HCT116 (cell line): ENCODE measurements at regions not wholly inside any gene's neighbourhood (a gene's known extent, or its start where the extent isn't known, plus 50 kb on each side); places are given as distances from the start of the nearest gene placed in this dataset.

Source experiments
- ATAC-seq: fragments of 200-7000 bp; cut with Tn5 transposase; 2 replicates; pipeline ENCODE4 v1.9.1; 2020; ENCODE audit warnings: mild to moderate bottlenecking, moderate library complexity
- BruUV-seq: library from RNA; stranded (reverse); fragments of 400-500 nt; replicated peaks from 2 replicates; lab custom pipeline; 2021; lab: Mats Ljungman, UMichigan
- CTCF ChIA-PET: fragments of 300-600 bp; sonication (Branson Sonifier 250); formaldehyde crosslinking; loops from one replicate; lab custom pipeline; 2021; ENCODE audit warnings: antibody characterized with exemption; lab: Charles Lee
- POLR2A ChIA-PET: fragments of 300-600, 350-600 bp; sonication (Branson Sonifier 250); formaldehyde crosslinking; loops from one replicate; lab custom pipeline; 2021; ENCODE audit warnings: antibody characterized with exemption; lab: Charles Lee
- RAD21 ChIA-PET, 2 experiments: fragments of 300-600 bp; sonication (Branson Sonifier 250); formaldehyde crosslinking; loops; one replicate each; lab custom pipeline; 2023; ENCODE audit warnings: low total read pairs in 2 of 2; ENCODE audit not compliant: uncharacterized antibody in 2 of 2, unreplicated experiment in 2 of 2, low non-redundant PET in 1 of 2; lab: Charles Lee
- DNase-seq: peaks from one replicate; pipeline ENCODE4 v3.0.0-alpha.2; 2010; ENCODE audit warnings: low read depth, low spot score
- H2AFZ ChIP-seq: fragments of 200-600 bp; shearing (Covaris generic), sonication (generic); 2 replicates; pipeline ENCODE4 v1.6.1; 2017; ENCODE audit warnings: low read depth, mixed run types, mixed read lengths, antibody characterized with exemption, low read length; ENCODE audit not compliant: poor library complexity, severe bottlenecking
- H3K27ac ChIP-seq: 2 replicates; pipeline ENCODE4 v1.5.1; 2012; ENCODE audit warnings: low read depth, low read length
- H3K27me3 ChIP-seq: fragments of 200-600 bp; sonication (generic); 2 replicates; pipeline ENCODE4 v1.6.1; 2016; ENCODE audit warnings: mixed run types, low read length, mixed read lengths; ENCODE audit not compliant: insufficient read depth
- H3K36me3 ChIP-seq, 2 experiments: fragments of 200-500 bp in 1 of 2; fragments of 200-600 bp in 1 of 2; sonication (Bioruptor generic) in 1 of 2; sonication (generic) in 1 of 2; 2 replicates each; pipeline versions ENCODE4 v1.5.1 to v1.6.1; 2014 to 2016; ENCODE audit warnings: low read length in 2 of 2, inconsistent platforms in 1 of 2, mixed read lengths in 1 of 2, mixed run types in 1 of 2; ENCODE audit not compliant: insufficient read depth in 2 of 2, control insufficient read depth in 1 of 2
- H3K4me1 ChIP-seq, 2 experiments: fragments of 200-600 bp in 1 of 2; sonication (generic) in 1 of 2; 2 replicates each; pipeline versions ENCODE4 v1.5.1 to v1.6.1; 2012 to 2017; ENCODE audit warnings: low read length in 2 of 2, inconsistent platforms in 1 of 2, mild to moderate bottlenecking in 1 of 2, mixed read lengths in 1 of 2, mixed run types in 1 of 2, moderate library complexity in 1 of 2; ENCODE audit not compliant: insufficient read depth in 2 of 2, control insufficient read depth in 1 of 2
- H3K4me2 ChIP-seq: fragments of 200-600 bp; sonication (generic); 2 replicates; pipeline ENCODE4 v1.6.1; 2017; ENCODE audit warnings: mixed run types, low read length, mixed read lengths
- H3K4me3 ChIP-seq, 2 experiments: fragments of 200-600 bp in 1 of 2; sonication (generic) in 1 of 2; replicated peaks in 1 of 2; 2 replicates each; pipeline ENCODE4 v1.5.1; 2011 to 2016; ENCODE audit warnings: low read length in 2 of 2, control low read depth in 1 of 2, low read depth in 1 of 2, mild to moderate bottlenecking in 1 of 2, mixed read lengths in 1 of 2, mixed run types in 1 of 2
- H3K79me2 ChIP-seq: fragments of 200-600 bp; sonication (generic); 2 replicates; pipeline ENCODE4 v1.6.1; 2017; ENCODE audit warnings: mild to moderate bottlenecking, mixed run types, low read length, moderate library complexity, mixed read lengths; ENCODE audit not compliant: insufficient read depth
- H3K9ac ChIP-seq: fragments of 200-600 bp; sonication (generic); 2 replicates; pipeline ENCODE4 v1.6.1; 2016; ENCODE audit warnings: low read length, mixed read lengths
- H3K9me2 ChIP-seq: fragments of 200-600 bp; sonication (generic), shearing (Covaris generic); 2 replicates; pipeline ENCODE4 v1.6.1; 2017; ENCODE audit warnings: mixed run types, mild to moderate bottlenecking, moderate library complexity; ENCODE audit not compliant: insufficient read depth
- H3K9me3 ChIP-seq, 2 experiments: fragments of 200-500 bp in 1 of 2; fragments of 200-600 bp in 1 of 2; sonication (Bioruptor generic) in 1 of 2; sonication (generic) in 1 of 2; 2 replicates each; pipeline ENCODE4 v1.6.1; 2014 to 2017; ENCODE audit warnings: low read length in 2 of 2, mixed read lengths in 2 of 2, inconsistent platforms in 1 of 2, low read depth in 1 of 2, mild to moderate bottlenecking in 1 of 2, mixed run types in 1 of 2, moderate library complexity in 1 of 2; ENCODE audit not compliant: control insufficient read depth in 1 of 2, insufficient read depth in 1 of 2
- H4K20me1 ChIP-seq: fragments of 200-600 bp; sonication (generic), shearing (Covaris generic); 2 replicates; pipeline ENCODE4 v1.6.1; 2017; ENCODE audit warnings: mixed run types, mild to moderate bottlenecking, moderate library complexity; ENCODE audit not compliant: insufficient read depth
- ATF3 ChIP-seq: IDR thresholded peaks from 2 replicates; pipeline ENCODE4 v1.6.1; 2012
- CBX3 ChIP-seq: IDR thresholded peaks from 2 replicates; pipeline ENCODE4 v1.6.1; 2012; ENCODE audit warnings: low read depth
- ELF1 ChIP-seq: IDR thresholded peaks from 2 replicates; pipeline ENCODE4 v1.6.1; 2012; ENCODE audit warnings: low read depth, borderline replicate concordance
- EZH2phosphoT487 ChIP-seq: fragments of 200-600 bp; IDR thresholded peaks from 2 replicates; pipeline ENCODE4 v1.6.1; 2018; ENCODE audit warnings: antibody characterized with exemption, borderline replicate concordance
- JUND ChIP-seq: IDR thresholded peaks from 2 replicates; pipeline ENCODE4 v1.6.1; 2012
- YY1 ChIP-seq: IDR thresholded peaks from 2 replicates; pipeline ENCODE4 v1.6.1; 2011; ENCODE audit warnings: low read length, low read depth, moderate library complexity, mild to moderate bottlenecking; ENCODE audit not compliant: insufficient replicate concordance; ENCODE audit errors: extremely low read depth
- ZBTB33 ChIP-seq: IDR thresholded peaks from 2 replicates; pipeline ENCODE4 v1.6.1; 2011; ENCODE audit warnings: mild to moderate bottlenecking, low read length, moderate library complexity; ENCODE audit not compliant: insufficient replicate concordance; ENCODE audit errors: extremely low read depth
- ZFX ChIP-seq: fragments of 450-650 bp; IDR thresholded peaks from 2 replicates; pipeline ENCODE4 v1.6.1; 2017
- intact Hi-C: fragments of 100-400 bp; cut with micrococcal nuclease; formaldehyde crosslinking; loops from 2 replicates; pipeline ENCODE4 v1.10.0; 2022

- POLR2A ChIA-PET = no interaction called here
Measured at GRCh38 chr6:51472745-51473487, 614.5 kb downstream of the PKHD1 start.

More at GRCh38 chr6:51472745-51473487, 614.5 kb downstream of the PKHD1 start:
- Histone ChIP-seq H3K4me1 (no peaks in the 10 kb centered on the region), H3K9ac (no peak overlapping the region), H3K79me2 (no peaks in the 10 kb centered on the region), H3K4me2 (no peak overlapping the region), H3K27ac (no peak overlapping the region), H3K9me2 (no peaks in the 10 kb centered on the region), H4K20me1 (no peaks in the 10 kb centered on the region; the same call in 1 of the 2 replicates), H3K27me3 (no peaks in the 10 kb centered on the region), H3K9me3 (peaks cover 7 to 15% of the 10 kb centered on the region in 2 experiments; a peak in 3 of 4 replicates), H2AFZ (no peak overlapping the region), H3K4me3 (no peak overlapping the region), H3K36me3 (no peaks in the 10 kb centered on the region)
- CTCF ChIA-PET = no interaction called here
- intact Hi-C loops = no loop called here
- no peak for DNase-seq
- BruUV-seq = no TSS peak
- RAD21 ChIA-PET = no interaction called here
- TF ChIP-seq YY1 (no peak), ATF3 (no peak), ZFX (no peak), ZBTB33 (no peak), JUND (no peak), EZH2phosphoT487 (no peak), CBX3 (no peak), ELF1 (no peak)
- no peak for ATAC-seq
